Fibroblast of skin of back (primary cell): ENCODE measurements at regions not wholly inside any gene's neighbourhood (a gene's known extent, or its start where the extent isn't known, plus 50 kb on each side); places are given as distances from the start of the nearest gene placed in this dataset.

ENCODE experiments used
- DNase-seq: peaks from one replicate; pipeline ENCODE4 v3.0.0-alpha.2; 2013

GRCh38 chr1:172810480-172811175 lies 151.7 kb downstream of the FASLG start:
- no peak for DNase-seq

- no peak for DNase-seq
These were observed 152.8 kb downstream of the FASLG start for GRCh38 chr1:172811694-172812093.

- DNase-seq: no peak
These were observed 153.2 kb downstream of the FASLG start for GRCh38 chr1:172812118-172812517.

GRCh38 chr1:172813330-172813729 lies 154.4 kb downstream of the FASLG start:
- DNase-seq: no peak

GRCh38 chr1:172814428-172814827 lies 155.5 kb downstream of the FASLG start:
- DNase-seq: no peak

- DNase-seq: no peak
These were observed 156.8 kb downstream of the FASLG start for GRCh38 chr1:172815740-172816139.

- no peak for DNase-seq
These were observed 160.1 kb downstream of the FASLG start for GRCh38 chr1:172818841-172819527.

- DNase-seq: peak; percentile 46
These were observed 161.7 kb downstream of the FASLG start for GRCh38 chr1:172820475-172821158.

GRCh38 chr1:172821609-172822274 lies 162.8 kb downstream of the FASLG start:
- DNase-seq: peak; percentile 46

- no peak for DNase-seq
These were observed 164.0 kb downstream of the FASLG start for GRCh38 chr1:172822886-172823285.

GRCh38 chr1:172823534-172823933 lies 164.6 kb downstream of the FASLG start:
- DNase-seq: peak; percentile 90

GRCh38 chr1:172824209-172824608 lies 165.3 kb downstream of the FASLG start:
- DNase-seq: no peak

GRCh38 chr1:172826096-172826741 lies 167.3 kb downstream of the FASLG start:
- DNase-seq: peak; percentile 88

- no peak for DNase-seq
These were observed 168.4 kb downstream of the FASLG start for GRCh38 chr1:172827301-172827700.

GRCh38 chr1:172827841-172828240 lies 168.9 kb downstream of the FASLG start:
- DNase-seq: no peak

GRCh38 chr1:172832006-172832725 lies 173.3 kb downstream of the FASLG start:
- DNase-seq: no peak

GRCh38 chr1:172833954-172834353 lies 175.1 kb downstream of the FASLG start:
- no peak for DNase-seq

GRCh38 chr1:172834609-172835008 lies 175.7 kb downstream of the FASLG start:
- no peak for DNase-seq

GRCh38 chr1:172835834-172836233 lies 176.9 kb downstream of the FASLG start:
- no peak for DNase-seq

GRCh38 chr1:172837816-172838679 lies 179.1 kb downstream of the FASLG start:
- no peak for DNase-seq
